ENCODE measurements at regions not wholly inside any gene's neighbourhood (a gene's known extent, or its start where the extent isn't known, plus 50 kb on each side); places are given as distances from the start of the nearest gene placed in this dataset.

DNA sequence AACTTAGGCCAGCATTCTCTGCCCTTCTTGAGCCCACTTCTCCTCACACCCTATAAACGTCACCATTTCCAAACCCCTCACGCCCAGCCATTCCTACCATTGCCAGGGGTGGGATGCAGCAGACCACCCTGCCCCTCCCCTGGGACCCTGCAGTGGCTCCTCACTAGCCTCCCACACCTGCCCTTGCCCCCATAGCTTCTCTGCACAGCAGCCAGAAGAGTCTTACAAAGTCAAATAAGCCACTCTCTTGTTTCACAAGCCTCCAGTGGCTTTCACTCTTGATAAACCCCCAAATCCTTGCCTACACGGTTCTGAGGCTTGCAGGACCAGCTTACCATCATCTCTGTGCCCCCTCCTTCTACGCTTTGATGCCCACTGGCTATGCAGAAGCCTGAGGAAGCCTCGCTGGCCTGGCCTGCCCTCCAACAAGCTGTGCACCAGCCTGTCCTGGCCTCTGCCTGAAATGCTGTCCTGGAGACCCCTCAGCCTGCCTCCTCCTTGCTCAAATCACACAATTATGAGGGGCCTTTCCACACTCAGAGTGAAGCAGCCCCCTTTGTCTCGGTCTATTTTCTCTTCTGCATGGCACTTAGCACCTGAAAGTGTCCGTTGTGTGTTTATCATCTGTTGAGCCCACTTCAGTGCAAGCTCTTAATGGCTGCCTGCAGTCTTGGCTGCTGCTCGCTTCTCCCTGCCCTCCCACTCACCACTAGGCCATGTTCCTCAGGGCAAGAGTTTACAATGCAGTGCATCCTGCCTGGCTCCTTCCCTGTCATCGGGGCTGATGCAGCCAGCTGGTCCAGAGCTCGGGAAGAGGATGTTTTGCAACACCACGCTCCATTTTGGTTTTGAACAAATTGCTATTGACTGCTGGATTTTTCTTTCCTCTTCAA is 82.6 kb upstream of the RGPD5 start:
- ChIA-PET CTCF (interaction anchor here (0.5 kb wide), 1 partner anchor 166 kb away, joined by 3 read pairs; no protein-coding TSS in a partner anchor), POLR2A (ENCODE audit: unreplicated experiment) (no interaction called here)
- Histone ChIP-seq H3K27me3 (ENCODE audit: low read length) (no peaks in the 10 kb centered on the region), H3K27ac (ENCODE audit: low read length) (no peak overlapping the region), H4K20me1 (ENCODE audit: low read length) (no peaks in the 10 kb centered on the region), H3K79me2 (ENCODE audit: low read length) (no peaks in the 10 kb centered on the region), H3K9me3 (ENCODE audit: low read length) (no peaks in the 10 kb centered on the region), H3K4me1 (ENCODE audit: insufficient read depth, low read length) (peaks cover 7% of the 10 kb centered on the region; the same call in 1 of the 2 replicates), H2AFZ (ENCODE audit: low read length) (no peak overlapping the region), H3F3A (ENCODE audit: low read length, unreplicated experiment) (no peaks in the 10 kb centered on the region), H3K4me3 (ENCODE audit: low read length) (no peak overlapping the region), H3K36me3 (ENCODE audit: low read depth, low read length) (no peaks in the 10 kb centered on the region), H3K4me2 (ENCODE audit: low read length) (no peak overlapping the region), H3K9me2 (replicated peaks; ENCODE audit: low read length) (no peaks in the 10 kb centered on the region), H3K9ac (ENCODE audit: low read length) (no peak overlapping the region)
- TF ChIP-seq, protein P1, sequence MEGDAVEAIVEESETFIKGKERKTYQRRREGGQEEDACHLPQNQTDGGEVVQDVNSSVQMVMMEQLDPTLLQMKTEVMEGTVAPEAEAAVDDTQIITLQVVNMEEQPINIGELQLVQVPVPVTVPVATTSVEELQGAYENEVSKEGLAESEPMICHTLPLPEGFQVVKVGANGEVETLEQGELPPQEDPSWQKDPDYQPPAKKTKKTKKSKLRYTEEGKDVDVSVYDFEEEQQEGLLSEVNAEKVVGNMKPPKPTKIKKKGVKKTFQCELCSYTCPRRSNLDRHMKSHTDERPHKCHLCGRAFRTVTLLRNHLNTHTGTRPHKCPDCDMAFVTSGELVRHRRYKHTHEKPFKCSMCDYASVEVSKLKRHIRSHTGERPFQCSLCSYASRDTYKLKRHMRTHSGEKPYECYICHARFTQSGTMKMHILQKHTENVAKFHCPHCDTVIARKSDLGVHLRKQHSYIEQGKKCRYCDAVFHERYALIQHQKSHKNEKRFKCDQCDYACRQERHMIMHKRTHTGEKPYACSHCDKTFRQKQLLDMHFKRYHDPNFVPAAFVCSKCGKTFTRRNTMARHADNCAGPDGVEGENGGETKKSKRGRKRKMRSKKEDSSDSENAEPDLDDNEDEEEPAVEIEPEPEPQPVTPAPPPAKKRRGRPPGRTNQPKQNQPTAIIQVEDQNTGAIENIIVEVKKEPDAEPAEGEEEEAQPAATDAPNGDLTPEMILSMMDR (conservative IDR thresholded peaks at IDR 0.05; ENCODE audit: low read depth, low read length): no peak
- TF ChIP-seq EZH2phosphoT487 (IDR thresholded peaks at IDR 0.05; ENCODE audit: borderline replicate concordance, low read length) (no peak), EZH2 (IDR thresholded peaks at IDR 0.05; ENCODE audit: low read length, unreplicated experiment) (no peak)
- ATAC-seq (no peak), DNase-seq (no peak)
- intact Hi-C loops (cut with micrococcal nuclease): no loop called here
- no TSS peak for BruUV-seq (replicated peaks)

DNA sequence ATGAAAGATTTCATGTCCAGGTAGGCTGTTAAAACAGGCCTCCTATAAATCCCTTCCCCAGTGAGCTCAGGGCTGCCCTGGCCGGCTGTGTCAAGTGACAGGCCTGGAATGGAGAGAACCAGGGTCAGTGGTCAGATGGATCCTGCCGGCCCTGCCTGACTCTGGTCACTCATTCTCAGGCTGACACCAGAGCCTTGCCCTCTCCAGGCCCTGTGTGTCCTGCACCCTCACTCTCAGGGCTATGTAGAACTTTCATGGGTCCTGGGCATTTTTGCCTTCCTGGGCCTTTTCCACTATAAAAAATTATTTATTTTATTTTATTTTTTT is 82.0 kb upstream of the RGPD5 start:
- ChIA-PET POLR2A (ENCODE audit: unreplicated experiment) (no interaction called here), CTCF (no interaction called here)
- H3K4me2 ChIP-seq (ENCODE audit: low read length): no peak overlapping the region
- no peaks in the 10 kb centered on the region for H3K9me3 ChIP-seq (ENCODE audit: low read length)
- no TSS peak for BruUV-seq (replicated peaks)
- no peaks in the 10 kb centered on the region for H3K79me2 ChIP-seq (ENCODE audit: low read length)
- H2AFZ ChIP-seq (ENCODE audit: low read length): no peak overlapping the region
- DNase-seq: no peak
- no peak overlapping the region for H3K27ac ChIP-seq (ENCODE audit: low read length)
- no peaks in the 10 kb centered on the region for H4K20me1 ChIP-seq (ENCODE audit: low read length)
- H3K9ac ChIP-seq (ENCODE audit: low read length): no peak overlapping the region
- no peak for ATAC-seq
- H3F3A ChIP-seq (ENCODE audit: low read length, unreplicated experiment): no peaks in the 10 kb centered on the region
- no peaks in the 10 kb centered on the region for H3K27me3 ChIP-seq (ENCODE audit: low read length)
- TF ChIP-seq, protein P1 (conservative IDR thresholded peaks at IDR 0.05; ENCODE audit: low read depth, low read length): no peak
- no peak for TF ChIP-seq EZH2phosphoT487 (IDR thresholded peaks at IDR 0.05; ENCODE audit: borderline replicate concordance, low read length)
- no peak for TF ChIP-seq EZH2 (IDR thresholded peaks at IDR 0.05; ENCODE audit: low read length, unreplicated experiment)
- peaks cover 7% of the 10 kb centered on the region; the same call in 1 of the 2 replicates for H3K4me1 ChIP-seq (ENCODE audit: insufficient read depth, low read length)
- H3K36me3 ChIP-seq (ENCODE audit: low read depth, low read length): no peaks in the 10 kb centered on the region
- intact Hi-C loops (cut with micrococcal nuclease): no loop called here
- H3K9me2 ChIP-seq (replicated peaks; ENCODE audit: low read length): no peaks in the 10 kb centered on the region
- no peak overlapping the region for H3K4me3 ChIP-seq (ENCODE audit: low read length)

DNA sequence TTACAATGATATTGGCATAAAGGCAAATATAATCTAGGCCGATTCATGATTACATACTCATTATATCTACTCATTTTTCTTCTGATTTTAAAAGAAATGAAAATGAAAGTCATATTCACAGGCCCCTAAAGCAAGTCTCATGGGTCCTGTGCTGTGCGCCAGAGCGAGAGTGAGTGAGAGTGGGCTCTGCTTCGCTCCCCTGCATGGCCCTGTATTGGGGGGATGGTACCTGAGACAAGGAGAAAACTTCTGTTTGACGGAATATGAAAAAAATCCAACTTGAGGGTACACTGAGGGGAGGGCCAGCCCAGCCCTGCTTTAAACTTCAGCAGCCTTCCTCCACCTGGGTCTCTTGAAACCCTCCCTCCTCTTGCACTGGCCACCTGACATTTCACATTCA is 81.4 kb upstream of the RGPD5 start:
- CTCF ChIA-PET: no interaction called here

More for the DNA sequence above, 81.4 kb upstream of the RGPD5 start:
- Histone ChIP-seq H3K9ac (ENCODE audit: low read length) (no peak overlapping the region), H3K27ac (ENCODE audit: low read length) (no peak overlapping the region), H2AFZ (ENCODE audit: low read length) (no peak overlapping the region), H4K20me1 (ENCODE audit: low read length) (no peaks in the 10 kb centered on the region), H3F3A (ENCODE audit: low read length, unreplicated experiment) (no peaks in the 10 kb centered on the region), H3K36me3 (ENCODE audit: low read depth, low read length) (no peaks in the 10 kb centered on the region), H3K9me3 (ENCODE audit: low read length) (no peaks in the 10 kb centered on the region), H3K4me1 (ENCODE audit: insufficient read depth, low read length) (peaks cover 7% of the 10 kb centered on the region; the same call in 1 of the 2 replicates), H3K4me3 (ENCODE audit: low read length) (no peak overlapping the region), H3K27me3 (ENCODE audit: low read length) (no peaks in the 10 kb centered on the region), H3K9me2 (replicated peaks; ENCODE audit: low read length) (no peaks in the 10 kb centered on the region), H3K4me2 (ENCODE audit: low read length) (no peak overlapping the region), H3K79me2 (ENCODE audit: low read length) (no peaks in the 10 kb centered on the region)
- TF ChIP-seq EZH2 (IDR thresholded peaks at IDR 0.05; ENCODE audit: low read length, unreplicated experiment) (no peak), EZH2phosphoT487 (IDR thresholded peaks at IDR 0.05; ENCODE audit: borderline replicate concordance, low read length) (no peak)
- TF ChIP-seq, protein P1 (conservative IDR thresholded peaks at IDR 0.05; ENCODE audit: low read depth, low read length): no peak
- no TSS peak for BruUV-seq (replicated peaks)
- POLR2A ChIA-PET (ENCODE audit: unreplicated experiment): no interaction called here
- DNase-seq: no peak
- ATAC-seq: no peak
- intact Hi-C loops (cut with micrococcal nuclease): no loop called here
